DND-41 (cell line): ENCODE measurements at regions not wholly inside any gene's neighbourhood (a gene's known extent, or its start where the extent isn't known, plus 50 kb on each side); places are given as distances from the start of the nearest gene placed in this dataset.

ENCODE experiments used
- CTCF ChIP-seq: IDR thresholded peaks from 2 replicates; pipeline ENCODE4 v1.5.1; 2012; ENCODE audit warnings: borderline replicate concordance, low read length, moderate library complexity, mild to moderate bottlenecking; ENCODE audit not compliant: poor library complexity, severe bottlenecking; ENCODE audit errors: extremely low read depth
- EZH2 ChIP-seq: IDR thresholded peaks from 3 replicates; pipeline ENCODE4 v1.6.1; 2012; ENCODE audit warnings: borderline replicate concordance, low read depth, mild to moderate bottlenecking, moderate library complexity, low read length, inconsistent platforms; ENCODE audit not compliant: severe bottlenecking

- TF ChIP-seq CTCF (no peak), EZH2 (no peak)
Measured at GRCh38 chr4:110271986-110272385, 73.6 kb upstream of the ELOVL6 start.
